Left lung (tissue), 4 donors: ENCODE measurements at regions not wholly inside any gene's neighbourhood (a gene's known extent, or its start where the extent isn't known, plus 50 kb on each side); places are given as distances from the start of the nearest gene placed in this dataset.

ENCODE experiments used
- ATAC-seq: fragments of 200-7000 bp; cut with Tn5 transposase; one replicate; pipeline ENCODE4 v1.9.1; 2020; ENCODE audit warnings: moderate library complexity
- DNase-seq, 4 donors: peaks; one replicate each; pipeline ENCODE4 v3.0.0-alpha.2; 2013 to 2020
- H3K27ac ChIP-seq, 2 donors: fragments of 200-600 bp; sonication (generic) in 1 of 2; one replicate each; pipeline versions ENCODE4 v1.5.0 to v1.8.0; 2020 to 2021
- H3K27me3 ChIP-seq, 2 donors: fragments of 200-600 bp; sonication (generic) in 1 of 2; one replicate each; pipeline versions ENCODE4 v1.5.0 to v1.8.0; 2020 to 2021
- H3K36me3 ChIP-seq, 2 donors: fragments of 200-600 bp; sonication (generic) in 1 of 2; one replicate each; pipeline versions ENCODE4 v1.5.0 to v1.8.0; 2020 to 2021
- H3K4me1 ChIP-seq, 2 donors: fragments of 200-600 bp; one replicate each; pipeline ENCODE4 v1.8.0; 2021
- H3K4me3 ChIP-seq, 2 donors: fragments of 200-600 bp; sonication (generic) in 1 of 2; one replicate each; pipeline versions ENCODE4 v1.5.0 to v1.8.0; 2020 to 2021; ENCODE audit warnings: mild to moderate bottlenecking in 1 of 2
- H3K9me3 ChIP-seq, 2 donors: fragments of 200-600 bp; sonication (generic) in 1 of 2; one replicate each; pipeline versions ENCODE4 v1.5.0 to v1.8.0; 2020 to 2021
- CTCF ChIP-seq, 2 donors: fragments of 200-600 bp; sonication (generic) in 1 of 2; IDR thresholded peaks; one replicate each; pipeline versions ENCODE4 v1.5.0 to v1.8.0; 2021; ENCODE audit warnings: antibody characterized with exemption in 2 of 2
- intact Hi-C, 2 donors: fragments of 100-400 bp; cut with DNase I; formaldehyde crosslinking; loops; one replicate each; pipeline versions ENCODE4 v1.11.2 to v1.14.2; 2022
- donor health status: DM: no; HTN: yes; CAD: no.
- donor health status: DM: no; HTN: no; CAD: no.

DNA sequence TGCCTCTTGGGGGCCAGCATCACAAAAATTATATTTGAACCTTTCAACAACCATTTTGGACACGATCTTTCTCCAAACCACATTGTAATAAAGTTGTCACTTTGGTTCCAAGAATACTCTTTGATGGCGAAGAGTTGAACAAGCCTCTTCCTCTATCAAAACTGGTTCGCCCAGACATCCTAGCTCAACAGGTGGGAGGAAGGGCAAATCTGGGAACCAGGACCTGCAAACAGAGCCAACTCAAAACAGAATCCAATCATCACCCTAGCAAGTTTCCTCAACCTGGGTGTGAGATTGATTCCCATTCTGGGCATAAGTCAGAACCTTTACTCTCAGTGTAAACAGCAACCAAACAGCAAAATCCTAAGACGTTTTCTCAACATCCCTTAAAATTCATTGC is 141.2 kb upstream of the RREB1 start:
- no peak for TF ChIP-seq CTCF (IDR thresholded peaks at IDR 0.05)
- DNase-seq, result no peak
- no peak for ATAC-seq

GRCh38 chr6:6968357-6968730 is 139.4 kb upstream of the RREB1 start:
- no peaks in the 10 kb centered on the region for H3K4me1 ChIP-seq
- H3K27me3 ChIP-seq, result no peaks in the 10 kb centered on the region
- H3K27ac ChIP-seq, result no peak overlapping the region
- intact Hi-C loops, result no loop called here
- no peak for DNase-seq
- H3K36me3 ChIP-seq, result no peaks in the 10 kb centered on the region
- no peak for TF ChIP-seq CTCF (IDR thresholded peaks at IDR 0.05)
- no peak for ATAC-seq
- H3K9me3 ChIP-seq, result no peaks in the 10 kb centered on the region
- no peak overlapping the region for H3K4me3 ChIP-seq

More for the DNA sequence above, 141.2 kb upstream of the RREB1 start:
- no peak overlapping the region for H3K27ac ChIP-seq
- H3K9me3 ChIP-seq, result no peaks in the 10 kb centered on the region
- intact Hi-C loops, result no loop called here
- no peak overlapping the region for H3K4me3 ChIP-seq
- no peaks in the 10 kb centered on the region for H3K36me3 ChIP-seq
- H3K27me3 ChIP-seq, result no peaks in the 10 kb centered on the region
- no peaks in the 10 kb centered on the region for H3K4me1 ChIP-seq

GRCh38 chr6:6968731-6969552 is 138.8 kb upstream of the RREB1 start:
- Histone ChIP-seq H3K9me3 (no peaks in the 10 kb centered on the region), H3K4me1 (no peaks in the 10 kb centered on the region), H3K4me3 (no peak overlapping the region), H3K27ac (no peak overlapping the region), H3K36me3 (no peaks in the 10 kb centered on the region), H3K27me3 (no peaks in the 10 kb centered on the region)
- ATAC-seq (no peak), DNase-seq (no peak)
- no peak for TF ChIP-seq CTCF (IDR thresholded peaks at IDR 0.05)
- intact Hi-C loops, result no loop called here

DNA sequence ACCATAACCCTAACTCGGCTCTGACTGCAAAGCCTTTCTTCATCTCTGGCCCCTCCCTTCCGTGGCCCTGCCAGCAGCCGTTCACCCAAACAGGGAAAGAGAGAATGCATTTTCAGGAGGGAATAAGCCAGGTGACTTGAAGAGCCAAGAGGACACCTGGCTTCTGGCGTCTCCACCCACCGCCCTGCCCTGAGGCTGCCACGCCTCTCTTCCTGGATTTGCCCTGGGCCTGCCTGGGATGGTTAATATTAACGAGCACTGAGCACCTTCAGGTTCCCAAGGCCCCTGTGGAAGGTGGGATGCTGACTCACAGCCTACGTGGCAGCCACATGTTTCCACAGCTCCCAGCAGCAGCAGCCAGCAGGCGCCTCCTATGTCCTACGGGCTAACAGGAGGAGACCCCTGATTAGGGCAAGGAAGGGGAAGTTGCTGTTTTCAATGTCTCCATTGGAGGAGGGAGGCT is 138.0 kb upstream of the RREB1 start:
- H3K27ac ChIP-seq, result no peak overlapping the region
- intact Hi-C loops, result no loop called here
- no peaks in the 10 kb centered on the region for H3K4me1 ChIP-seq
- no peak for TF ChIP-seq CTCF (IDR thresholded peaks at IDR 0.05)
- no peak overlapping the region for H3K4me3 ChIP-seq
- DNase-seq (peak in 3 of 4 donors; percentile 10 to 68 (median 64)), ATAC-seq (peak; percentile 94)
- H3K27me3 ChIP-seq, result no peaks in the 10 kb centered on the region
- no peaks in the 10 kb centered on the region for H3K9me3 ChIP-seq
- no peaks in the 10 kb centered on the region for H3K36me3 ChIP-seq

GRCh38 chr6:6970851-6971250 is 136.9 kb upstream of the RREB1 start:
- Histone ChIP-seq H3K36me3 (no peaks in the 10 kb centered on the region), H3K4me3 (no peak overlapping the region), H3K27me3 (no peaks in the 10 kb centered on the region), H3K4me1 (no peaks in the 10 kb centered on the region), H3K9me3 (no peaks in the 10 kb centered on the region), H3K27ac (no peak overlapping the region)
- intact Hi-C loops, result no loop called here
- DNase-seq (no peak), ATAC-seq (no peak)
- TF ChIP-seq CTCF (IDR thresholded peaks at IDR 0.05), result no peak
